HL-60 (cell line): ENCODE measurements at regions not wholly inside any gene's neighbourhood (a gene's known extent, or its start where the extent isn't known, plus 50 kb on each side); places are given as distances from the start of the nearest gene placed in this dataset.

Experiments
- DNase-seq, 2 experiments: peaks; one replicate each; pipeline ENCODE4 v3.0.0-alpha.2; 2010 to 2020; ENCODE audit warnings: low read depth in 1 of 2, low spot score in 1 of 2
- H3K27ac ChIP-seq: fragments of 250-450 bp; sonication (Bioruptor Pico); replicated peaks from 2 replicates; pipeline ENCODE4 v1.5.1; 2020; ENCODE audit warnings: mild to moderate bottlenecking, moderate library complexity
- H3K27me3 ChIP-seq: fragments of 250-450 bp; sonication (Bioruptor Pico); 2 replicates; pipeline ENCODE4 v1.5.1; 2021; ENCODE audit warnings: mild to moderate bottlenecking, moderate library complexity; ENCODE audit not compliant: insufficient read depth, poor library complexity, severe bottlenecking
- H3K4me3 ChIP-seq: replicated peaks from 2 replicates; pipeline ENCODE4 v1.5.1; 2011; ENCODE audit warnings: mild to moderate bottlenecking, control low read depth, low read length; ENCODE audit not compliant: insufficient read depth
- CTCF ChIP-seq: IDR thresholded peaks from one replicate; pipeline ENCODE4 v1.5.1; 2011; ENCODE audit warnings: low read length, control low read depth, inconsistent platforms; ENCODE audit not compliant: insufficient read depth
- GABPA ChIP-seq: IDR thresholded peaks from 2 replicates; pipeline ENCODE4 v1.6.1; 2012; ENCODE audit warnings: low read depth
- POLR2AphosphoS5 ChIP-seq: IDR thresholded peaks from 2 replicates; pipeline ENCODE4 v1.6.1; 2012; ENCODE audit warnings: low read depth
- REST ChIP-seq: IDR thresholded peaks from 2 replicates; pipeline ENCODE4 v1.6.1; 2012; ENCODE audit warnings: low read depth; ENCODE audit not compliant: insufficient replicate concordance
- SPI1 ChIP-seq: IDR thresholded peaks from 2 replicates; pipeline ENCODE4 v1.6.1; 2012; ENCODE audit warnings: low read depth, mild to moderate bottlenecking, borderline replicate concordance

GRCh38 chr2:867296-867695, 83.4 kb upstream of the SNTG2 start:
- DNase-seq, result no peak
- no peaks in the 10 kb centered on the region for H3K27me3 ChIP-seq

GRCh38 chr2:866887-867286, 83.8 kb upstream of the SNTG2 start:
- no peak for DNase-seq
- H3K4me3 ChIP-seq, result no peak overlapping the region

More at GRCh38 chr2:867296-867695, 83.4 kb upstream of the SNTG2 start:
- Histone ChIP-seq H3K27ac (no peak overlapping the region), H3K4me3 (no peak overlapping the region)
- TF ChIP-seq GABPA, result no peak
- TF ChIP-seq SPI1, result no peak
- TF ChIP-seq POLR2AphosphoS5, result no peak
- no peak for TF ChIP-seq CTCF
- TF ChIP-seq REST, result no peak

More at GRCh38 chr2:866887-867286, 83.8 kb upstream of the SNTG2 start:
- no peak for TF ChIP-seq GABPA
- no peak for TF ChIP-seq POLR2AphosphoS5
- no peak for TF ChIP-seq SPI1
- no peak for TF ChIP-seq REST
- no peak for TF ChIP-seq CTCF
- H3K27me3 ChIP-seq, result no peaks in the 10 kb centered on the region
- no peak overlapping the region for H3K27ac ChIP-seq
